PC-9 (cell line): ENCODE measurements at regions not wholly inside any gene's neighbourhood (a gene's known extent, or its start where the extent isn't known, plus 50 kb on each side); places are given as distances from the start of the nearest gene placed in this dataset.

Source experiments
- EZH2 ChIP-seq: fragments of 200-600 bp; sonication (generic); IDR thresholded peaks from 2 replicates; pipeline ENCODE4 v1.8.0; 2017; ENCODE audit warnings: antibody characterized with exemption, low read depth
- TF ChIP-seq, protein P1 (sequence below): fragments of 200-600 bp; sonication (generic); conservative IDR thresholded peaks from 2 replicates; pipeline ENCODE4 v1.6.1; 2017; ENCODE audit warnings: mixed run types, antibody characterized with exemption, mild to moderate bottlenecking, moderate library complexity

DNA sequence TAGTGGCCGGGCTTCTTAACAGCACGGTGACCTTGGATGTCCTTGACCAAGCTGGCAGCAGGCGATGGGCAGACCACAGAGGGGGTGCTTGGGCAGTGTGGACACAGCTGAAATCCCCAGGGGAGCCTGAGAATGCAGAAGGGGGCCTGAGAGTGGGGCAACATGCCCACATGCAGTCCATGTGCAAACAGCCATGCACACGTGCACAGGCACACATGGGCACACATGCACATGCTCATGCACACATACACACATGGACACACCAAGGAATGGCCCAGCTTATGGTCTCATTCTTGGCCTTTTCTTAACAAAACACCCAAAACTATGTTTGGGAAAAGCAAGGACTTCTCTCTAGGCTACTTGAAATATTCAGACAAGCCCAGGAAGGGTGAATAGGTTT is 483.9 kb upstream of the MKI67 start:
- no peak for TF ChIP-seq EZH2
- TF ChIP-seq, protein P1, sequence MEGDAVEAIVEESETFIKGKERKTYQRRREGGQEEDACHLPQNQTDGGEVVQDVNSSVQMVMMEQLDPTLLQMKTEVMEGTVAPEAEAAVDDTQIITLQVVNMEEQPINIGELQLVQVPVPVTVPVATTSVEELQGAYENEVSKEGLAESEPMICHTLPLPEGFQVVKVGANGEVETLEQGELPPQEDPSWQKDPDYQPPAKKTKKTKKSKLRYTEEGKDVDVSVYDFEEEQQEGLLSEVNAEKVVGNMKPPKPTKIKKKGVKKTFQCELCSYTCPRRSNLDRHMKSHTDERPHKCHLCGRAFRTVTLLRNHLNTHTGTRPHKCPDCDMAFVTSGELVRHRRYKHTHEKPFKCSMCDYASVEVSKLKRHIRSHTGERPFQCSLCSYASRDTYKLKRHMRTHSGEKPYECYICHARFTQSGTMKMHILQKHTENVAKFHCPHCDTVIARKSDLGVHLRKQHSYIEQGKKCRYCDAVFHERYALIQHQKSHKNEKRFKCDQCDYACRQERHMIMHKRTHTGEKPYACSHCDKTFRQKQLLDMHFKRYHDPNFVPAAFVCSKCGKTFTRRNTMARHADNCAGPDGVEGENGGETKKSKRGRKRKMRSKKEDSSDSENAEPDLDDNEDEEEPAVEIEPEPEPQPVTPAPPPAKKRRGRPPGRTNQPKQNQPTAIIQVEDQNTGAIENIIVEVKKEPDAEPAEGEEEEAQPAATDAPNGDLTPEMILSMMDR, result no peak
